Activated T-helper 1 cell treated with Interleukin-2 at 50 U/mL for 16 hours (primary cell): ENCODE measurements at regions not wholly inside any gene's neighbourhood (a gene's known extent, or its start where the extent isn't known, plus 50 kb on each side); places are given as distances from the start of the nearest gene placed in this dataset.
"Not testable (repeated sequence)": the region's sequence is repeated elsewhere in the genome, so short reads cannot be mapped to it uniquely, and the experiment has no call there.

Source experiments
- DNase-seq: peaks from one replicate; pipeline ENCODE4 v3.0.0-alpha.2; 2020; ENCODE audit warnings: low read depth

GRCh38 chr14:22296722-22297121 is 292.3 kb downstream of the DAD1 start:
- DNase-seq: no peak

- no peak for DNase-seq
Observed at GRCh38 chr14:22296088-22296487, 292.9 kb downstream of the DAD1 start.

GRCh38 chr14:22291406-22291805 is 297.6 kb downstream of the DAD1 start:
- DNase-seq: no peak

- DNase-seq: no peak
Observed at GRCh38 chr14:22289570-22289969, 299.5 kb downstream of the DAD1 start.

GRCh38 chr14:22285991-22286390 is 303.0 kb downstream of the DAD1 start:
- DNase-seq: no peak

- no peak for DNase-seq
Observed at GRCh38 chr14:22282949-22283348, 306.1 kb downstream of the DAD1 start.

GRCh38 chr14:22282417-22282816 is 306.6 kb downstream of the DAD1 start:
- DNase-seq: no peak

GRCh38 chr14:22281447-22281874 is 307.6 kb downstream of the DAD1 start:
- not testable (repeated sequence) for DNase-seq

- no peak for DNase-seq
Observed at GRCh38 chr14:22280497-22281316, 308.3 kb downstream of the DAD1 start.

- DNase-seq: no peak
Observed at GRCh38 chr14:22276913-22277816, 311.9 kb downstream of the DAD1 start.

- DNase-seq: no peak
Observed at GRCh38 chr14:22271838-22272799, 316.9 kb downstream of the DAD1 start.

GRCh38 chr14:22268875-22269274 is 320.1 kb downstream of the DAD1 start:
- no peak for DNase-seq

GRCh38 chr14:22266683-22267082 is 322.3 kb downstream of the DAD1 start:
- DNase-seq: no peak

GRCh38 chr14:22266142-22266442 is 322.9 kb downstream of the DAD1 start:
- no peak for DNase-seq

GRCh38 chr14:22265319-22266141 is 323.5 kb downstream of the DAD1 start:
- DNase-seq: no peak

- no peak for DNase-seq
Observed at GRCh38 chr14:22264759-22265158, 324.3 kb downstream of the DAD1 start.

- DNase-seq: no peak
Observed at GRCh38 chr14:22263961-22264360, 325.1 kb downstream of the DAD1 start.

GRCh38 chr14:22262881-22263280 is 326.1 kb downstream of the DAD1 start:
- no peak for DNase-seq

GRCh38 chr14:22255017-22255950 is 333.7 kb downstream of the DAD1 start:
- no peak for DNase-seq

- no peak for DNase-seq
Observed at GRCh38 chr14:22252686-22253085, 336.3 kb downstream of the DAD1 start.
